ENCODE measurements at regions not wholly inside any gene's neighbourhood (a gene's known extent, or its start where the extent isn't known, plus 50 kb on each side); places are given as distances from the start of the nearest gene placed in this dataset.

DNA sequence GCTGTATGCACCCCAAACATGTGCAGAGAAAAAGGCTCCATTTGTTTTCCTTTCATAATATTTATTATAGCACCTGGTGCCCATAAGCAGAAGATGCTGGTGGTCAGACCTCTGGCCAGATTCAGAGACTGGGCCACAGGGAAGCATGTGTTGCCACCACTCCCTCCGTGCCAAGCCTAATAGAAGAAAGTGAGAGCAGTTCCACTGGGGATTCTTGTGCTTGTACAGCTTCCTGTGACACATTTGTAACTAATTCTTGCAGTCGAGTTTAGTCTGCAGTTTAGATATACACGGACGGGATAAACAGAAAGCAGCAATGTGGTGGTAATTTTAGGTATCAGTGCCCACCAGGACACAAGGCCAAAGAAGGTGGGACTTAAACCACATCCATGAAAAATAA is 135.4 kb upstream of the PIEZO2 start:
- no peaks in the 10 kb centered on the region for H3K9me3 ChIP-seq (ENCODE audit: control insufficient read depth in 4 of 4, low read length in 3 of 4)
- H3K9ac ChIP-seq (ENCODE audit: low read depth in 1 of 2, low read length in 2 of 2): no peak overlapping the region
- WGBS: 81% methylated on average over 4 of the region's 4 CpGs
- H3K27me3 ChIP-seq (ENCODE audit: control insufficient read depth in 4 of 4, insufficient read depth in 4 of 4, low read length in 3 of 4): no peaks in the 10 kb centered on the region
- no peak overlapping the region for H3K4me3 ChIP-seq (ENCODE audit: low read depth in 1 of 3, low read length in 3 of 3)
- peaks cover 0 to 19% (median 14%) of the 10 kb centered on the region in 4 donors for H3K4me1 ChIP-seq (ENCODE audit: control insufficient read depth in 4 of 4, insufficient read depth in 4 of 4, low read length in 3 of 4)
- DNase-seq (ENCODE audit: low spot score): no peak
- H3K36me3 ChIP-seq (ENCODE audit: control insufficient read depth in 4 of 4, insufficient read depth in 3 of 4, low read depth in 1 of 4, low read length in 3 of 4): no peaks in the 10 kb centered on the region
- no peak for TF ChIP-seq HNF4G (IDR thresholded peaks at IDR 0.05)
- TF ChIP-seq, protein P1, sequence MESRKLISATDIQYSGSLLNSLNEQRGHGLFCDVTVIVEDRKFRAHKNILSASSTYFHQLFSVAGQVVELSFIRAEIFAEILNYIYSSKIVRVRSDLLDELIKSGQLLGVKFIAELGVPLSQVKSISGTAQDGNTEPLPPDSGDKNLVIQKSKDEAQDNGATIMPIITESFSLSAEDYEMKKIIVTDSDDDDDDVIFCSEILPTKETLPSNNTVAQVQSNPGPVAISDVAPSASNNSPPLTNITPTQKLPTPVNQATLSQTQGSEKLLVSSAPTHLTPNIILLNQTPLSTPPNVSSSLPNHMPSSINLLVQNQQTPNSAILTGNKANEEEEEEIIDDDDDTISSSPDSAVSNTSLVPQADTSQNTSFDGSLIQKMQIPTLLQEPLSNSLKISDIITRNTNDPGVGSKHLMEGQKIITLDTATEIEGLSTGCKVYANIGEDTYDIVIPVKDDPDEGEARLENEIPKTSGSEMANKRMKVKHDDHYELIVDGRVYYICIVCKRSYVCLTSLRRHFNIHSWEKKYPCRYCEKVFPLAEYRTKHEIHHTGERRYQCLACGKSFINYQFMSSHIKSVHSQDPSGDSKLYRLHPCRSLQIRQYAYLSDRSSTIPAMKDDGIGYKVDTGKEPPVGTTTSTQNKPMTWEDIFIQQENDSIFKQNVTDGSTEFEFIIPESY (IDR thresholded peaks at IDR 0.05): no peak
- no peak for TF ChIP-seq TAF1 (conservative IDR thresholded peaks at IDR 0.05)
- TF ChIP-seq, protein P2, sequence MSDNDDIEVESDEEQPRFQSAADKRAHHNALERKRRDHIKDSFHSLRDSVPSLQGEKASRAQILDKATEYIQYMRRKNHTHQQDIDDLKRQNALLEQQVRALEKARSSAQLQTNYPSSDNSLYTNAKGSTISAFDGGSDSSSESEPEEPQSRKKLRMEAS (IDR thresholded peaks at IDR 0.05): no peak
- TF ChIP-seq, protein P3, sequence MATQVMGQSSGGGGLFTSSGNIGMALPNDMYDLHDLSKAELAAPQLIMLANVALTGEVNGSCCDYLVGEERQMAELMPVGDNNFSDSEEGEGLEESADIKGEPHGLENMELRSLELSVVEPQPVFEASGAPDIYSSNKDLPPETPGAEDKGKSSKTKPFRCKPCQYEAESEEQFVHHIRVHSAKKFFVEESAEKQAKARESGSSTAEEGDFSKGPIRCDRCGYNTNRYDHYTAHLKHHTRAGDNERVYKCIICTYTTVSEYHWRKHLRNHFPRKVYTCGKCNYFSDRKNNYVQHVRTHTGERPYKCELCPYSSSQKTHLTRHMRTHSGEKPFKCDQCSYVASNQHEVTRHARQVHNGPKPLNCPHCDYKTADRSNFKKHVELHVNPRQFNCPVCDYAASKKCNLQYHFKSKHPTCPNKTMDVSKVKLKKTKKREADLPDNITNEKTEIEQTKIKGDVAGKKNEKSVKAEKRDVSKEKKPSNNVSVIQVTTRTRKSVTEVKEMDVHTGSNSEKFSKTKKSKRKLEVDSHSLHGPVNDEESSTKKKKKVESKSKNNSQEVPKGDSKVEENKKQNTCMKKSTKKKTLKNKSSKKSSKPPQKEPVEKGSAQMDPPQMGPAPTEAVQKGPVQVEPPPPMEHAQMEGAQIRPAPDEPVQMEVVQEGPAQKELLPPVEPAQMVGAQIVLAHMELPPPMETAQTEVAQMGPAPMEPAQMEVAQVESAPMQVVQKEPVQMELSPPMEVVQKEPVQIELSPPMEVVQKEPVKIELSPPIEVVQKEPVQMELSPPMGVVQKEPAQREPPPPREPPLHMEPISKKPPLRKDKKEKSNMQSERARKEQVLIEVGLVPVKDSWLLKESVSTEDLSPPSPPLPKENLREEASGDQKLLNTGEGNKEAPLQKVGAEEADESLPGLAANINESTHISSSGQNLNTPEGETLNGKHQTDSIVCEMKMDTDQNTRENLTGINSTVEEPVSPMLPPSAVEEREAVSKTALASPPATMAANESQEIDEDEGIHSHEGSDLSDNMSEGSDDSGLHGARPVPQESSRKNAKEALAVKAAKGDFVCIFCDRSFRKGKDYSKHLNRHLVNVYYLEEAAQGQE (IDR thresholded peaks at IDR 0.05): no peak
- H3K27ac ChIP-seq (ENCODE audit: low read depth in 1 of 2, low read length in 2 of 2): no peak overlapping the region

DNA sequence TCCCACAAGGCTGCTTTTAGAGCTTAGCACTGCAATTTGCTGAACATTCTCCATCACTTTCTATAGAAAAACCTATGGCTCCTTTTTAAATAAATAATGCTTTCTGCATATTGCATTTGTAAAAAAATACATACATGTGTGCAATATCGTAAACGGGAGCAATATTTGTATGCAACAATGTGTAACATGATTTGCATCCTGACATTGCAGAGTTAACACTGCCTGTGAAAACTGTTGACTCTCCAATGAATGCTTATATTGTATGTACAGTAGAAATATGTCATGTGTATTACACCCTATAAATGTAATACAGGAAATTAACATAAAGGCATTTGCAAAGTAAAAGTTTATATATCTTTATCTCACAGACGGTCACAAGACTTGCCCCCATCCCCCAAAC is 135.0 kb upstream of the PIEZO2 start:
- TF ChIP-seq SP1 (IDR thresholded peaks at IDR 0.05): no peak
- TF ChIP-seq RAD21 (IDR thresholded peaks at IDR 0.05): no peak
- TF ChIP-seq, protein P4, sequence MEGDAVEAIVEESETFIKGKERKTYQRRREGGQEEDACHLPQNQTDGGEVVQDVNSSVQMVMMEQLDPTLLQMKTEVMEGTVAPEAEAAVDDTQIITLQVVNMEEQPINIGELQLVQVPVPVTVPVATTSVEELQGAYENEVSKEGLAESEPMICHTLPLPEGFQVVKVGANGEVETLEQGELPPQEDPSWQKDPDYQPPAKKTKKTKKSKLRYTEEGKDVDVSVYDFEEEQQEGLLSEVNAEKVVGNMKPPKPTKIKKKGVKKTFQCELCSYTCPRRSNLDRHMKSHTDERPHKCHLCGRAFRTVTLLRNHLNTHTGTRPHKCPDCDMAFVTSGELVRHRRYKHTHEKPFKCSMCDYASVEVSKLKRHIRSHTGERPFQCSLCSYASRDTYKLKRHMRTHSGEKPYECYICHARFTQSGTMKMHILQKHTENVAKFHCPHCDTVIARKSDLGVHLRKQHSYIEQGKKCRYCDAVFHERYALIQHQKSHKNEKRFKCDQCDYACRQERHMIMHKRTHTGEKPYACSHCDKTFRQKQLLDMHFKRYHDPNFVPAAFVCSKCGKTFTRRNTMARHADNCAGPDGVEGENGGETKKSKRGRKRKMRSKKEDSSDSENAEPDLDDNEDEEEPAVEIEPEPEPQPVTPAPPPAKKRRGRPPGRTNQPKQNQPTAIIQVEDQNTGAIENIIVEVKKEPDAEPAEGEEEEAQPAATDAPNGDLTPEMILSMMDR (IDR thresholded peaks at IDR 0.05; ENCODE audit: low read depth, low read length, missing input control): no peak
- no peak for TF ChIP-seq TAF1 (conservative IDR thresholded peaks at IDR 0.05)
- no peak for TF ChIP-seq YY1 (IDR thresholded peaks at IDR 0.05)
- no peak for TF ChIP-seq HNF4G (IDR thresholded peaks at IDR 0.05)
- TF ChIP-seq, protein P1 (IDR thresholded peaks at IDR 0.05): no peak
- TF ChIP-seq FOXA2 (IDR thresholded peaks at IDR 0.05): no peak
- TF ChIP-seq, protein P2 (IDR thresholded peaks at IDR 0.05): no peak
- no peak for TF ChIP-seq JUND (IDR thresholded peaks at IDR 0.05)
- H3K27me3 ChIP-seq (ENCODE audit: control insufficient read depth in 4 of 4, insufficient read depth in 4 of 4, low read length in 3 of 4): no peaks in the 10 kb centered on the region
- peak overlapping the region in 1 of 2 donors; percentile 6 for H3K9ac ChIP-seq (ENCODE audit: low read depth in 1 of 2, low read length in 2 of 2)
- H3K9me3 ChIP-seq (ENCODE audit: control insufficient read depth in 4 of 4, low read length in 3 of 4): no peaks in the 10 kb centered on the region
- H3K27ac ChIP-seq (ENCODE audit: low read depth in 1 of 2, low read length in 2 of 2): no peak overlapping the region
- WGBS: 92% methylated on average over 3 of the region's 3 CpGs
- DNase-seq (ENCODE audit: low spot score): no peak
- H3K4me3 ChIP-seq (ENCODE audit: low read depth in 1 of 3, low read length in 3 of 3): no peak overlapping the region
- no peaks in the 10 kb centered on the region for H3K36me3 ChIP-seq (ENCODE audit: control insufficient read depth in 4 of 4, insufficient read depth in 3 of 4, low read depth in 1 of 4, low read length in 3 of 4)
- peaks cover 0 to 21% (median 14%) of the 10 kb centered on the region in 4 donors for H3K4me1 ChIP-seq (ENCODE audit: control insufficient read depth in 4 of 4, insufficient read depth in 4 of 4, low read length in 3 of 4)

Data from liver (tissue), 8 donors.